DOHH2 (cell line): ENCODE measurements at regions not wholly inside any gene's neighbourhood (a gene's known extent, or its start where the extent isn't known, plus 50 kb on each side); places are given as distances from the start of the nearest gene placed in this dataset.

Experiments
- CTCF ChIP-seq: fragments of 200-600 bp; sonication (generic); IDR thresholded peaks from one replicate; pipeline ENCODE4 v1.5.1; 2014; ENCODE audit warnings: antibody characterized with exemption, mild to moderate bottlenecking, low read depth, low read length; ENCODE audit not compliant: poor library complexity, severe bottlenecking
- EZH2phosphoT487 ChIP-seq: fragments of 200-600 bp; sonication (generic); IDR thresholded peaks from 2 replicates; pipeline ENCODE4 v1.6.1; 2017; ENCODE audit warnings: borderline replicate concordance, mild to moderate bottlenecking, antibody characterized with exemption, low read length, moderate library complexity, mixed read lengths

- TF ChIP-seq CTCF: no peak
- no peak for TF ChIP-seq EZH2phosphoT487
These were observed 372.7 kb upstream of the CITED2 start for GRCh38 chr6:139747154-139747553.
